OCI-LY1 (cell line): ENCODE measurements at regions not wholly inside any gene's neighbourhood (a gene's known extent, or its start where the extent isn't known, plus 50 kb on each side); places are given as distances from the start of the nearest gene placed in this dataset.

Experiments
- H2AFZ ChIP-seq: fragments of 200-600 bp; sonication (generic), shearing (Covaris generic); 2 replicates; pipeline ENCODE4 v1.6.0; 2014; ENCODE audit warnings: antibody characterized with exemption, mild to moderate bottlenecking, low read length
- H3F3A ChIP-seq: fragments of 200-600 bp; sonication (generic), shearing (Covaris generic); 2 replicates; pipeline ENCODE4 v1.6.0; 2014; ENCODE audit warnings: mild to moderate bottlenecking, antibody characterized with exemption, low read length, moderate library complexity; ENCODE audit not compliant: insufficient read depth
- H3K27ac ChIP-seq: fragments of 200-600 bp; sonication (generic); 2 replicates; pipeline ENCODE4 v1.5.1; 2014; ENCODE audit warnings: low read length, mixed run types, mild to moderate bottlenecking, low read depth; ENCODE audit not compliant: poor library complexity, severe bottlenecking
- H3K27me3 ChIP-seq: fragments of 200-600 bp; sonication (generic); 2 replicates; pipeline ENCODE4 v1.6.0; 2014; ENCODE audit warnings: antibody characterized with exemption, mild to moderate bottlenecking, low read length, moderate library complexity; ENCODE audit not compliant: insufficient read depth
- H3K36me3 ChIP-seq: fragments of 200-600 bp; sonication (generic); 2 replicates; pipeline ENCODE4 v1.6.1; 2014; ENCODE audit warnings: mild to moderate bottlenecking, antibody characterized with exemption, low read length, moderate library complexity, mixed read lengths; ENCODE audit not compliant: insufficient read depth
- H3K4me1 ChIP-seq: fragments of 200-600 bp; sonication (generic); 2 replicates; pipeline ENCODE4 v1.5.1; 2014; ENCODE audit warnings: mild to moderate bottlenecking, low read length, moderate library complexity; ENCODE audit not compliant: insufficient read depth, severe bottlenecking
- H3K4me2 ChIP-seq: fragments of 200-600 bp; sonication (generic), shearing (Covaris generic); 2 replicates; pipeline ENCODE4 v1.6.1; 2014; ENCODE audit warnings: low read length
- H3K4me3 ChIP-seq: fragments of 200-600 bp; sonication (generic); 2 replicates; pipeline ENCODE4 v1.5.1; 2014; ENCODE audit warnings: low read length, low read depth, mild to moderate bottlenecking, mixed read lengths; ENCODE audit not compliant: poor library complexity, severe bottlenecking
- H3K79me2 ChIP-seq: fragments of 200-600 bp; shearing (Covaris generic); 2 replicates; pipeline ENCODE4 v1.6.1; 2016; ENCODE audit warnings: mixed run types, low read length, mixed read lengths; ENCODE audit not compliant: insufficient read depth
- H3K9ac ChIP-seq: fragments of 200-600 bp; sonication (generic), shearing (Covaris generic); 2 replicates; pipeline ENCODE4 v1.6.1; 2014; ENCODE audit warnings: mild to moderate bottlenecking, low read length, mixed read lengths
- H3K9me2 ChIP-seq: fragments of 200-600 bp; sonication (generic), shearing (Covaris generic); 2 replicates; pipeline ENCODE4 v1.6.1; 2014; ENCODE audit warnings: low read depth, mild to moderate bottlenecking, low read length, mixed read lengths
- H3K9me3 ChIP-seq: fragments of 200-600 bp; shearing (Covaris generic); 2 replicates; pipeline ENCODE4 v1.6.1; 2014; ENCODE audit warnings: low read length, mixed read lengths
- H4K20me1 ChIP-seq: fragments of 200-600 bp; sonication (generic), shearing (Covaris generic); 2 replicates; pipeline ENCODE4 v1.6.0; 2016; ENCODE audit warnings: mild to moderate bottlenecking, low read length; ENCODE audit not compliant: insufficient read depth
- EZH2 ChIP-seq: fragments of 200-600 bp; sonication (generic), shearing (Covaris generic); IDR thresholded peaks from 2 replicates; pipeline ENCODE4 v1.8.0; 2017; ENCODE audit warnings: borderline replicate concordance, mixed run types, mild to moderate bottlenecking, antibody characterized with exemption, low read length, moderate library complexity, mixed read lengths
- TF ChIP-seq, protein P1 (sequence below): fragments of 200-600 bp; sonication (generic), shearing (Covaris generic); IDR thresholded peaks from 2 replicates; pipeline ENCODE4 v1.5.1; 2017; ENCODE audit warnings: mild to moderate bottlenecking, antibody characterized with exemption, low read length, moderate library complexity, mixed read lengths

DNA sequence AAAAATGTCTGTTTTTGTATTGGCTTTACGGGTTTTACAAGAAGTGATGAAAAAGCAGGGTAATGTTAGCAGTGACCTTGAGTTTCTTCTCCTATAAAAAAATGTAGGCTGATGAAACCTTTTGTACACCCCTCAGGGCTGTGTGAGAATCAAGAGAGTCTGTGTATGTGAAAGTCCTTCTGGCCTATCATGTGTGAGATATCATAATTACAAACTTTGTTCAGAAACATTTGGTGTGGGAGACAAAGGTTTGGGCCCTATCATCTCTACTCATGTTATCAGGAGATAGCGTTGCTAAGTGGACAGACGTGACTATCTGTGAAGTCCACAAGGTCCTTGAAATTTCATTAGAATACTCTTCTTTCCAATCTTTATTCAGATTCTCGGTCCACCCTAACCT, 170.6 kb upstream of the HAND2 start:
- no peaks in the 10 kb centered on the region for H3K9me3 ChIP-seq
- TF ChIP-seq EZH2: no peak
- TF ChIP-seq, protein P1, sequence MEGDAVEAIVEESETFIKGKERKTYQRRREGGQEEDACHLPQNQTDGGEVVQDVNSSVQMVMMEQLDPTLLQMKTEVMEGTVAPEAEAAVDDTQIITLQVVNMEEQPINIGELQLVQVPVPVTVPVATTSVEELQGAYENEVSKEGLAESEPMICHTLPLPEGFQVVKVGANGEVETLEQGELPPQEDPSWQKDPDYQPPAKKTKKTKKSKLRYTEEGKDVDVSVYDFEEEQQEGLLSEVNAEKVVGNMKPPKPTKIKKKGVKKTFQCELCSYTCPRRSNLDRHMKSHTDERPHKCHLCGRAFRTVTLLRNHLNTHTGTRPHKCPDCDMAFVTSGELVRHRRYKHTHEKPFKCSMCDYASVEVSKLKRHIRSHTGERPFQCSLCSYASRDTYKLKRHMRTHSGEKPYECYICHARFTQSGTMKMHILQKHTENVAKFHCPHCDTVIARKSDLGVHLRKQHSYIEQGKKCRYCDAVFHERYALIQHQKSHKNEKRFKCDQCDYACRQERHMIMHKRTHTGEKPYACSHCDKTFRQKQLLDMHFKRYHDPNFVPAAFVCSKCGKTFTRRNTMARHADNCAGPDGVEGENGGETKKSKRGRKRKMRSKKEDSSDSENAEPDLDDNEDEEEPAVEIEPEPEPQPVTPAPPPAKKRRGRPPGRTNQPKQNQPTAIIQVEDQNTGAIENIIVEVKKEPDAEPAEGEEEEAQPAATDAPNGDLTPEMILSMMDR: no peak

DNA sequence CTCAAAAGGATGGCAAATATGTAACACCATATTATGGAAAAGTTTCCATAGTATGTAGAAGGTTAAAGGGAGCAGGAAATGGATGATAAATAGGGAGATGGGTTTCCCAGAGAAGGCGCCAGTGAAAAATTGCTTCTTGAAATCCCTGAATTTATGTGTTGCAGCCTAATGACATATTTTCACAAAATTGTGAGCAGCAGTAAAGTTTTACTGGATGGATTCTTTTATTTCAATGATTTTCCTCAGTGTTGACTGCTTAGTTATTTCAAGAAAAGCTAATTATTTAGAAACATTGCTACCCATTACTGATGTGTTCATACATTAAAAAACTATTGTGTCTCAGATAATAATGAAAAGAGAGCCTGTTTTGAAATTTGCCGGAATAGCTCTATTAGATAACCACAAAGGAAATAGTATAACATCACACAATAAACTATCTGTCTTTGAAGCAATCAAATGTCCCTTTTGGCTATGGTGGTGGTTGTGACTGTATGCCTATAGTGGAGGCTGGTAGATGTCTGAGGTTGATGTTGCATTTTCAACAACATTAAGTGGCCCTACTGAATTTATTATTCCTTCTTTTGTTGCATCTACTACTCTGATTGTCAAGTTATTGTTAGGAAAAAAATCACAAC, 169.9 kb upstream of the HAND2 start:
- no peaks in the 10 kb centered on the region for H3K9me2 ChIP-seq
- TF ChIP-seq, protein P1: no peak
- H4K20me1 ChIP-seq: no peaks in the 10 kb centered on the region
- no peaks in the 10 kb centered on the region for H3K27me3 ChIP-seq
- no peaks in the 10 kb centered on the region for H3K9me3 ChIP-seq
- no peaks in the 10 kb centered on the region for H3F3A ChIP-seq
- H3K36me3 ChIP-seq: no peaks in the 10 kb centered on the region
- H3K4me1 ChIP-seq: no peaks in the 10 kb centered on the region
- no peaks in the 10 kb centered on the region for H3K79me2 ChIP-seq
- H3K4me3 ChIP-seq: no peak overlapping the region
- no peak overlapping the region for H3K4me2 ChIP-seq
- H2AFZ ChIP-seq: no peak overlapping the region
- H3K9ac ChIP-seq: no peak overlapping the region
- no peak overlapping the region for H3K27ac ChIP-seq

More for the DNA sequence above, 170.6 kb upstream of the HAND2 start:
- Histone ChIP-seq H3K79me2 (no peaks in the 10 kb centered on the region), H3K9ac (no peak overlapping the region), H3K27me3 (no peaks in the 10 kb centered on the region), H4K20me1 (no peaks in the 10 kb centered on the region), H3K4me1 (no peaks in the 10 kb centered on the region), H3K27ac (no peak overlapping the region), H2AFZ (no peak overlapping the region), H3K4me2 (no peak overlapping the region), H3K4me3 (no peak overlapping the region), H3K9me2 (no peaks in the 10 kb centered on the region), H3K36me3 (no peaks in the 10 kb centered on the region), H3F3A (no peaks in the 10 kb centered on the region)

DNA sequence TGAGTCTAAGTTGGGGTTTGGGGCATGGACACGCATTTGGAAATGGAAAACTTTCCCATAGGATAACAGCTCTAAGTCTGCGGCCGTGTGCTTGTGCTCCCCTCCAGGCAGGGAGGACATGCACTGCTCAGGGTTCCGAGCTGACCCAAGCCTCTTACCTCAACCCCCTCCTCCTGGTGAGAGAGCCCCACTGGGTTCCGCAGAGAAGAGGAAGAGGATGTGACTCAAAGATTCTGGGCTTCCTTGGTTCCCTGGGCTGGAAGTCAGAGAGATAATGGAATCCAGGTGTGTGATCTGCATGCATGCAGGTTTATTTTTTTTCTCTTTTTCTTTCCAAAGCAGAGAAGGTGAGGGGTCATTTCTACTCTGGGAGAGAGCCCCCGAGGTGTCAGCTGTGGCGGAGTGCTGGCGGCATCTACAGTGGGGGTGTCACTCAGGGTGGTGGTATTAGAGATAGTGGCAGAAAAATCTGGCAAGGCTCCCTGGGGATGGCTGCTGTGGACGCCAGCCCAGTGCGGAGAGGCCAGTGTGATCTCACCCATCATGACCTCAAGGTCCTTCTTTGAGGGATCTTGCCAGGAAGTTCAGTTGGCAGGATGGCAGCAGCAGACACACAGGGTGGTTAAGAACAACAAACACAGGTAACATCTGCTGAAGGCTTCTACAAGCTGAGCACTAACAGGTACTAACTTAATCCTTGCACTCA, 168.7 kb upstream of the HAND2 start:
- H3K4me3 ChIP-seq: no peak overlapping the region
- no peak overlapping the region for H3K4me2 ChIP-seq
- H3K4me1 ChIP-seq: no peaks in the 10 kb centered on the region
- TF ChIP-seq, protein P1: no peak
- no peak for TF ChIP-seq EZH2
- H3K27ac ChIP-seq: no peak overlapping the region
- no peaks in the 10 kb centered on the region for H3K79me2 ChIP-seq
- H4K20me1 ChIP-seq: no peaks in the 10 kb centered on the region
- no peaks in the 10 kb centered on the region for H3F3A ChIP-seq
- H3K36me3 ChIP-seq: no peaks in the 10 kb centered on the region
- no peaks in the 10 kb centered on the region for H3K27me3 ChIP-seq
- no peak overlapping the region for H2AFZ ChIP-seq
- H3K9me2 ChIP-seq: no peaks in the 10 kb centered on the region
- no peak overlapping the region for H3K9ac ChIP-seq
- no peaks in the 10 kb centered on the region for H3K9me3 ChIP-seq
